ELF-1 (cell line): ENCODE measurements at regions not wholly inside any gene's neighbourhood (a gene's known extent, or its start where the extent isn't known, plus 50 kb on each side); places are given as distances from the start of the nearest gene placed in this dataset.
"Not testable (repeated sequence)": the region's sequence is repeated elsewhere in the genome, so short reads cannot be mapped to it uniquely, and the experiment has no call there.

Experiments
- DNase-seq: peaks from one replicate; pipeline ENCODE4 v3.0.0-alpha.2; 2016; ENCODE audit warnings: low read depth, low spot score

DNA sequence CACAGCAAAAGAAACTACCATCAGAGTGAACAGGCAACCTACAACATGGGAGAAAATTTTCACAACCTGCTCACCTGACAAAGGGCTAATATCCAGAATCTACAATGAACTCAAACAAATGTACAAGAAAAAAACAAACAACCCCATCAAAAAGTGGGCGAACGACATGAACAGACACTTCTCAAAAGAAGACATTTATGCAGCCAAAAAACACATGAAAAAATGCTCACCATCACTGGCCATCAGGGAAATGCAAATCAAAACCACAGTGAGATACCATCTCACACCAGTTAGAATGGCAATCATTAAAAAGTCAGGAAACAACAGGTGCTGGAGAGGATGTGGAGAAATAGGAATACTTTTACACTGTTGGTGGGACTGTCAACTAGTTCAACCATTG, 207.8 kb downstream of the USP6NL start:
- DNase-seq, result not testable (repeated sequence)

DNA sequence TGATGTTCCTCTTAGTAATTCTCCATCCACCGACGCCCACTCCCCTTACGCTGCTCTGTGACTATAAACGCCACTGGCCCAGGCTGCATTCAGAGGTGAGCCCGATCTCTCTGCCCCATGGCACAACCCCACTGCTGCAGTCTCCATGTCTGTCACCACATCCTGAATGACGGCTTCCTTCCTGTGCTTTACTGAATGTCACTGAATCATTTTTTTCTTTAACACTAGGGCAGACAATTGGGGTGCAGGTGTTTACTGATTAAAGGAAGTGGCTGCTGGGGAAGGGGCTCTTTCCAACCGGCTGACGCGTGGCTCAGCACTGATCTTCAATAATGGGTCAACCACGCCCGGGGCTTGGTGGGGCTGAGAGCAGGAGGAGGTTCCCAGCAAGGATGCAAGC, 208.3 kb downstream of the USP6NL start:
- no peak for DNase-seq

DNA sequence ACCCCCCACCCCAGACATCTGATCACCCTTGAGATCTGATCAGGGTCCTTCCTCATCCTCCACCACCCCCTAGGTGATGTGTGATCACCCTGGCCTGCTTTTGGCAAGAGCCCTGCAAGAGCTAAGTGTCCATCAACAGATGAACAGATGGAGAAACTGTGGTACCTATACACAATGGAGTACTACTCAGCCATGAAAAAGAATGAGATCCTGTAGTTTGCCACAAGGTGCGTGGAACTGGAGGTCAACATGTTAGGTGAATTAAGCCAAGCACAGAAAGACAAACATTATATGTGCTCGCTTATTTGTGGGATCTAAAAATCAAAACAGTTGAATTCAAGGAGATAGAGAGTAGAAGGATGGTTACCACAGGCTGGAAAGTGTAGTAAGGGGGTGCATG, 209.1 kb downstream of the USP6NL start:
- no peak for DNase-seq

DNA sequence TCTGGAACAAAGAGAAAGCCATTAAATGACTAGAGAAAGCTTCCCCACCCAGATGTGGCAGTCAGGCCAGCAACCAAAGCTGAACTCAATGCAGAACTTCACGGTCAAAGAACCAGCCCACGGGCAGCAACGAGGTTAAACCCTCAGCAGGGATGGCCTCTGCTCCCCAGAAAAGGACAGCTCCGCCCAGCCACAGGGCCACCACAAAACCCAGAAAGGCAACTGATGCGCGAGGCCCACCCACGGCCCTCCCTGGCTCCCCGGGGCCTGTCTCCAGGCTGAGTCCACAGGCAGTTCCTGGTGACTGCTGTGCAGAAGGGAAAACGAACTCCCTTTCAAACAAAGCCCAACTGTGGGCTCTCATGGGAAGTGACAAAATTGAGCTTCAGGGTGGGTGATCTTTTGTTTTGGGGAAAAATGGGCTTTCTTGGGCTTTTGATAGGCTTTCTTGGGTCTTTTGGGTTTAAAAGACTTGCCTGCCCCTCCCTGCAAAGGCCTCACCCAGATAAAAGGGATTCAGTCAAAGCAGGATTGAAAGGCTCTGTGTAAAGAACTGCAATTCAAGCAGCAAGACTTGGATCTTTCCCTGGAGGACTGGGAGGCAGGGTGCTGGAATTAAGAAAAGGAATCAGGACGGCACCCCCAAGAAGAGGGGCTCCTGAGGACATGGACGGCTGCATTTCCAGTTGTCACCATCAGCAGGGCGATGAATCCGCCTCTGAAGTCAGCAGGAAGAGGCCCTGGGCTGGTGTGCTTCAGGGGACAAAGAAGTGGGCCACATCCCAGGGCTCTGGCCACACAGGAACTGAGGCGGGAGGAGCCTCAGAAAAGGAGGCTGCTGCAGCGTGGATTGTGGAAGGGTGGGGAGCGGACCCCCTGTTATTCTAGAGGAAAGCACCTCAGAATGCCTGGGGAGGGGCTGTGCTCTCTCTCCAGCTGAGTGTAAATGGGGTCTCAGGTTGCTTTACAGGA, 209.9 kb downstream of the USP6NL start:
- DNase-seq, result no peak

DNA sequence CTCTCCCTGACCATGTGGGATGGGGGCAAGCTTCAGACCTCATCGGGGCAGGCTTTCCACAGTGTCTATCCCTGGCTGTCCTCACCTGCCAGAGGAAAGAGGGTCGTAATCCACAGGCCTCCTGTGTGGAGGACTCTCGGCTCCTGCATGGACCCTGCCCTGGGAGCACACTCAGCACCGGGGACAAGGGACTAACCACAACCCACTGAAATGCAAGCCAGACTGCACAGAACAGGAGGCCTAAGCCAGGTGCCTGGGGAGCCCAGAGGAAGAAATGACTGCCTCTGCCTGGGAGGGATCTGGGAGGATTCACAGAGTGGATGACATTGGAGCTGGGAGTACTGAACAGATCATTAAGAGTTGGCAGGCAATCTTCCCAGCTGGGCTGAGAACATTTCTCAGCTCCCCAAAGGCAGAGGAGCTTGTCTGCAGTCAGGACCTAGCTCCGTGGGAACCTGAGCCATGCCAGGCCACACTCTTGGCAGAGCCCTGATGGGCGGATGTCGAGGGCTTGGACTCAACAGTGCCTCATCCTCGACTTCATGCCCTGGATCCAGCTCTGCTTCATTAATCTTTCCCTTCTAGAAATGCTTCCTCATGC, 213.4 kb downstream of the USP6NL start:
- no peak for DNase-seq

DNA sequence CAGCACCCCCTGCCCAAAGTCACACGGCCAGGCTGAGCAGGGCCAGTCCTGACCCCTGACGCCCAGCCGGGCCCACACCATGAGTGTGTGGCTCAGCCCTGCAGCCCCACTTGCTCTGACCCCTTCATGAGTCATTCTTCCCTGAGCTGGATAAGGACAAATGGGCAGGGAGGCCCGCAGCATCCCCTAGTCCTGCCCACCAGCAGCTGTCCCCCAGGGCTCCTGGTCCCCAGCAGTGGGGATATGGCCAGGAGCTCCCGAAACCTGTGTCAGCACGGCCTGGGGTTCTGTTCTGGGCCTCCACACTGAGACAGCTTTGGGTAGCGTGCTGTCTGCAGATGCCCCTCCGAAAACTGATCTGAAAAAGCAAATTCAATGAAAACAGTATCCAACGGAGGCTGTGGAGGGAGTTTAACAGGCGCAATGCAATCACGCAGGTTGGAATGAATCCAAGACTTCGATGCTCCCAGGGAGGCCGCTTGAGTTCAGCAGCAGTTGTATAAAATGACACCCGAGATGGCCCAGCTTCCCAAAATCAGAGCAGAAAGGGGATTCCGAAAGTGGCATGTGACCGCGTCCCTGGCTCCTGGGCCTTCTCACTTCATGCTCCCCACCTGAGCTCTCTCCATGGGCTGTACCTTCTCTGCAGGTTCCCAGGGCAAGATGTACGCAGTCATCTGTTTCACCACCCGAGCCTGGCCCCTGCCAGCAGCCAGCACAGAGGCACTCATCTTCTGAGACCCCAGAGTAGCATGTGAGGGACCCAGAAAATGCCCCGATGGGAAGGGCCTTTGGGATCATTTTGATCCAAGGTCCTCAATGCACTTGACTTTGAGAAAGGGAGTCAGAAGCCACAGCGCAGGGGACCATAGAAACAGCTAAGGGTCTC, 214.1 kb downstream of the USP6NL start:
- DNase-seq, result no peak

DNA sequence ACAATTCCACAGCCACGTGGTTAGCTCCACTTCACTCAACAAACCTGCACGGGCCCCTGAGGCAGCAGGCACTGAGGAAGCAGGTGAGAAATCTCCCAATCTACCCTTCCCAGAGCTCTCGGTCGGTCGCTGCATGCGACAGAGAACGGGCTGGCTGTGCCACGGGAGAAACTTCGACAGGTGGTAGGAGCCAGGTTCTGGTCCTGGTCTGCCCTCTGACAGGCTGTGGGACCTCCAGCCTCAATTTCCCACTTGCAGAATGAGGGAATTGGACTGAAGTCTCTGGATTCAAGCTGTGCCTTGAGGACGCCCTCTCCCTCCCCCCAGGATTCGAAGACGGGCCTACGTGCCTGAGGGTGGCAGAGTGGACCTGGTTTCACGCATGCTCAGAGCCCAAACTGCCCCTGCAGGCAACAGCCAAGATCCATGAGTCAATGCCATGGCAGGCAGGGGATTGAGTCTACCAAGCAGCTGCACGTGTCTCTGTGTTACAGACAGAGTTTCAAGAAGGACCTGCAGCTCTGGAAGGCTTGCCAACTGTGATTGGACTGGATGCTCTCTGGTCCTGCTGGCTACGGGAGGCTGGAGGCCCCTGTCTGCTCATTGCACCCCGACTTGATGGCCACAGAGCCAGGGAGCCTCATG, 215.0 kb downstream of the USP6NL start:
- DNase-seq, result no peak

DNA sequence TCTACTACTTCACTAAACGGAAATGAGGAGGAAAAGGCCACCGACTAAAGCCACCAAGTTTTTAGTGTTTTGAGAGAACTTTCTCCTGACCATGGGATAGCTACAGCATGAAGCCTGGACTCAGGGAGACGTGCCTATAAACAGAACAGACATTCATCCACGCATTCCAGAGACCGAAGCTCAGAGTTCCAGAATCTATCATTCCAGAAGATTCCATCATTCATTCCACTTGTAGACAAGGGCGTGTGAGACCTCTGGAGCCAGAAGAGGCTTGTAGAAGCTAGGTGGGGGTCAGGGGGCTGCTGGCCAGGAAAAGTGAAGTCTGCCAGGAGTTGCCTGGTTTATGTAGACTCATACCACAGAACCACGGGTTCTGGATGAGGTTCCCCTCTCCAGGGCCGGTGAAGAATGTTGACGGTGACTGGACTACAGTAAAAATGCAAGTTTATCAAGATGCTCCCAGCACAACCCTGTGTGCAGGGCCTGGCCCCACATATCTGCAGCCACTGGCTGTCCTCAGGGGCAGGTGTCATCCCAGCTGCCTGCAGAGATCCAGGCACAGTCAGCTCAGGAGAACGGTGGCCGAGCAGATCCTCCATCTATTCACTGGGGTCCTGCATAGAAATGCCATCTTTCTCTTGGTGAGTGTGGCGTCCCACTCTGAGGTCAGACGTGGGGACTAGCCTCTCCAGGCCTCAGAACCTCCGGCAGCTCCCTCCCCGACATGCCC, 215.7 kb downstream of the USP6NL start:
- DNase-seq, result peak; percentile 37

DNA sequence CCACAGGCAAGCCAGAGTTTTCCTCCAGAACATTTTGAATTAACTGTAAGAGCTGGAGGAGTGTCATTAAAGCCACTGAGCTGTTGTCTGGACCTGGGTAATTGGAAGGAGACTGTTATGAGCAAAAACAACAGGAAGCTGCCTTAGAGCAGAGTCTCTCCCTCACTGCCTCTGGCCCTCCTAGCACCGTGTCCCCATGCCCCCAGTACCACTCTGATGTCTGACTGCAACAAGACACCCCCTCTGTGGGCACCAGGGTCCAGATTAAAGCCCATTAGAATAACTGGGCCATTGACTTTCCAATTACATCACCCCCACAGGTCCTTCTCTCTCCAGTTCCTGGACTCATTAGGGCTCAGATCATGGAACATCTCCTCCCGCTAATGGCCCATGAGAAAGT, 216.3 kb downstream of the USP6NL start:
- no peak for DNase-seq

DNA sequence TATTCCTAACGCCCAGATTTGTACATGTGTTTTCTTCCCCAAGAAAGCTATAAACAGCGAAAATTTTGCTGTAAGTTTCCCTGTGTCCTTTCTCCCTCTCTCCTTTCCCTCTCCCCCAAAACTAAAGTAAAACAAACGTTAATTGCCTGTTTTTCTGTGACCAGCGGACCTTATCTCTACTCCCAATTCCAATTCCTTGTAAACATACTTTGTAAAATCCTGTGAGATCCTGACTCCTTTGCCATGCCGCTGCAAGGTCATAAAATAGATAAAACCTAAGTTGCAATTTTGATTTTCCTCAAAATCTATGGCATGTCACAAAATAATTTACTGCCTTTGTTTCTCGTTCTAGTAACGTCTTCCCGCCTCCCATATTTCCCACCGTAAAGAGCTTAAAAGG, 217.6 kb downstream of the USP6NL start:
- DNase-seq, result no peak

DNA sequence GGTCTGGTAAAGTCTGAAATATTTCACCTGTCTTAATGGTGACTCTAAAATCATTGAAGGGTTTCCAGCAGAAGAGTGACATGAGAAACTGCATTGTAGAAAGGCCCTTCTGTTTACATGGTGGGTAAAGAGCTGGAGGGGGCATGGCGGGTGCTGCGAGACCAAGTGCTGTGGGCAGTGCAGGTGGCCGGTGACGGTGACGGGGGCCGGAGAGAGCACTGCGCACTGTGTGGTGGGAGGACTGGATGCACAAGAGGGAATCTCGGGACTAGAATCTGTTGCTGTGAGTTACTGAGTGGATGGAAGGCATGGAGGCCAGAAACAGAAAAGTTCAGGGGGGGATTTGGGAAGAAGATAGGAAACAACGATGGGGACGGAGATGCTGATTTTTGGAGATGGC, 218.7 kb downstream of the USP6NL start:
- no peak for DNase-seq

DNA sequence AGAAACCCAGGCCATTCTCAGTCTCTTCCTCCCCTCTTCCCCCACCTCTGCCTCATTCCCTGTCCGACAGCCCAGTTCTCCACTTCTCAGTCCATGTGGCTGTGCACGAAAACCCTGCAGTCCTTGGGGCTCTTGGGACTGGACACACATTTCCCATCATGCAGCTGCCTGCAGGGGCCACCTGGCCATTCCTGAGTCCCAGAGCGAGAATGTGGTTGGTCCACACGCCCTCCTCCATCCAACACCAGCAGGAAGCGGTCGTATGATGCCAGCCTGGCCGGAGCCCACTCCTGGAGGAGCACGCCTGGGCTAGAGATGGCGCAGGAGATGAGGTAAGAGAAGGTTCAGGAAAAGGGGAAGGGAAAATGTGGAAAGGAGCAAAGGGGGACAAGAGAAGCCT, 222.5 kb downstream of the USP6NL start:
- no peak for DNase-seq

DNA sequence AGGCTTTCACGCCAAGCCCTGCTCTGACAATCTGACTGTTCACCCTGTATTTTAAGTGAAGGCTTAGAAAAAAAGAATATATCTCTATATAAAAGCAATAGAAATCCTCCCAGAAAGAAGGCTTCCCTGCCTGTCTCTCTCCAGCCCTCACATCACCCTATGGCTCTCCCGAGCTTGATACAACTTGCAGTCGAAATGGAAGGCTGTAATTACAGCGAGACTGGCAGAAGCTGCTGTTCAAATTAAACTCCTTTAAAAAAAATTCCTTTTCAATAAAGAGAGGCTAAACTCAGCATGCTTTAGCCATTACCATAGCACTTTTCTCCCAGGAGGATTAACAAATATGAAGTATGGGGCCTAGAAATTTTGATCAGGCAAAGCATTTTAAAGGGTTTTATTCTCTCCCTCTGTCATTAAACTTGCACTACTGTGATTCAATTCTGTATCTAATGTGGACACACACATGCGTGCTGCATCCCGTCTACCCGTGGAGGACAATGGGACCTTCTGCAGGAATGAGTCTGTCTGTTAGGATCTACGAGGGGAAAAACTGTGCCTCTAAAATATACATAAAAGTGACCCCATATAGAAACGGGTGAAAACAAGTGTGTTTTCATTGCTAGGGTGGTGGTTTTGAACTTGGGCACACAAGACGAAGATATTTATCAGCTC, 223.8 kb downstream of the USP6NL start:
- DNase-seq, result no peak

DNA sequence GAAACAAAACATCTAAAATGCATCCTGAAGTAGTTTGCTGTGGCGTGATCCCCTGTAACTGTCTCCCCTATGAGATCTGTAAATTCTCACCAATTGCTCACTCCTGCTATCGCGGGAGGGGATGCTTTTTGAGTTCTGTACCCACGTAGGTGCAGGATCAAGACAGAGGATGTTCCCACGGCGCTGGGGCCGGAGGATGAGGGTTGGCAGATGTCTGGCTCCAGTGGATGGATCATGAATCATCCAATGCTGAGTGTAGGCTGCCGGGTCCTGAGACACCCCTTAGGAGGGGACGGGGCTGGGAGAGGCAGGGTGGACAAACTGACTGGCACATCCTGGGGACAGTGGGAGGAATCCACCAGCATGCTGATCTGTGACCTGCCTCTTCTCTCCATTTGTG, 224.4 kb downstream of the USP6NL start:
- DNase-seq, result no peak
